Central memory CD8-positive, alpha-beta T cell (primary cell): ENCODE measurements at regions not wholly inside any gene's neighbourhood (a gene's known extent, or its start where the extent isn't known, plus 50 kb on each side); places are given as distances from the start of the nearest gene placed in this dataset.
"Not testable (repeated sequence)": the region's sequence is repeated elsewhere in the genome, so short reads cannot be mapped to it uniquely, and the experiment has no call there.

Experiments used
- ATAC-seq: fragments of 150-1000 bp; cut with Tn5 transposase; replicated peaks from 2 replicates; pipeline ENCODE4 v1.10.0; 2022; ENCODE audit warnings: mild to moderate bottlenecking, moderate FRiP score, moderate number of reproducible peaks; ENCODE audit not compliant: poor library complexity, severe bottlenecking; ENCODE audit errors: extremely low read depth
- DNase-seq, 2 donors: peaks; one replicate each; pipeline ENCODE4 v3.0.0; 2021; ENCODE audit warnings: low spot score in 2 of 2
- H3K27ac Mint-ChIP-seq: one replicate; pipeline ENCODE4 v1.8.0; 2022; ENCODE audit warnings: low read depth, mild to moderate bottlenecking, moderate library complexity, mixed read lengths
- H3K27me3 Mint-ChIP-seq: one replicate; pipeline ENCODE4 v1.8.0; 2022; ENCODE audit warnings: mixed read lengths
- H3K36me3 Mint-ChIP-seq: one replicate; pipeline ENCODE4 v1.8.0; 2022; ENCODE audit warnings: mild to moderate bottlenecking, moderate library complexity, mixed read lengths; ENCODE audit not compliant: insufficient read depth
- H3K4me1 Mint-ChIP-seq: one replicate; pipeline ENCODE4 v1.8.0; 2022; ENCODE audit warnings: mixed read lengths
- H3K4me3 Mint-ChIP-seq: one replicate; pipeline ENCODE4 v1.8.0; 2022; ENCODE audit warnings: mild to moderate bottlenecking, moderate library complexity, mixed read lengths
- H3K9me3 Mint-ChIP-seq: one replicate; pipeline ENCODE4 v1.8.0; 2022; ENCODE audit warnings: mixed read lengths

DNA sequence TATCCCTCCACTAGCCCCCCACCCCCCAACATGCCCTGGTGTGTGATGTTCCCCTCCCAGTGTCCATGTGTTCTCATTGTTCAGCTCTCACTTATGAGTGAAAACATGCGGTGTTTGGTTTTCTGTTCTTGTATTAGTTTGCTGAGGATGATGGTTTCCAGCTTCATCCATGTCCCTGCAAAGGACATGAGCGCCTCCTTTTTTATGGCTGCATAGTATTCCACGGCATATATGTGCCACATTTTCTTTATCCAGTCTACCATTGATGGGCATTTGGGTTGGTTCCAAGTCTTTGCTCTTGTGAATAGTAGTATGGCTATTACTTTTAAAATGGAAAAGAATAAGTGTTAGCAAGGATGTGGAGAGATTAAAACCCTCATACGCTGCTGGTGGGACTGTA, 50.8 kb upstream of the FAM171A1 start:
- not testable (repeated sequence) for ATAC-seq, H3K27ac Mint-ChIP-seq, DNase-seq, H3K36me3 Mint-ChIP-seq, H3K4me3 Mint-ChIP-seq, H3K4me1 Mint-ChIP-seq, H3K9me3 Mint-ChIP-seq
- H3K27me3 Mint-ChIP-seq = peaks cover 33% of the 10 kb centered on the region
